ENCODE measurements at regions not wholly inside any gene's neighbourhood (a gene's known extent, or its start where the extent isn't known, plus 50 kb on each side); places are given as distances from the start of the nearest gene placed in this dataset.
A peak's percentile ranks its signal among the peaks of the same experiment; 100 is the strongest.
"Not testable (repeated sequence)": the region's sequence is repeated elsewhere in the genome, so short reads cannot be mapped to it uniquely, and the experiment has no call there.

- CTCF ChIA-PET, result no interaction called here
- POLR2A ChIA-PET, result no interaction called here
- no peaks in the 10 kb centered on the region for H3K9me3 Mint-ChIP-seq
- no peak overlapping the region for H3K27ac Mint-ChIP-seq
- no peaks in the 10 kb centered on the region for H3K36me3 Mint-ChIP-seq (ENCODE audit: low read depth)
- H3K27me3 Mint-ChIP-seq, result no peaks in the 10 kb centered on the region
- no peaks in the 10 kb centered on the region for H3K4me1 Mint-ChIP-seq
- DNase-seq, result no peak
- no peak overlapping the region for H3K4me3 Mint-ChIP-seq
Measured at GRCh38 chr3:39631136-39631535, 163.7 kb downstream of the MOBP start.

GRCh38 chr3:39637807-39638206 is 170.3 kb downstream of the MOBP start:
- no peak for DNase-seq
- Mint-ChIP-seq H3K4me1 (peaks cover 13% of the 10 kb centered on the region), H3K36me3 (ENCODE audit: low read depth) (no peaks in the 10 kb centered on the region), H3K27me3 (peaks cover 10% of the 10 kb centered on the region), H3K9me3 (no peaks in the 10 kb centered on the region), H3K27ac (no peak overlapping the region), H3K4me3 (no peak overlapping the region)
- ChIA-PET CTCF (no interaction called here), POLR2A (no interaction called here)

- peaks cover 13% of the 10 kb centered on the region for H3K4me1 Mint-ChIP-seq
- H3K36me3 Mint-ChIP-seq (ENCODE audit: low read depth), result no peaks in the 10 kb centered on the region
- no peak overlapping the region for H3K27ac Mint-ChIP-seq
- H3K9me3 Mint-ChIP-seq, result no peaks in the 10 kb centered on the region
- H3K4me3 Mint-ChIP-seq, result no peak overlapping the region
- peaks cover 10% of the 10 kb centered on the region for H3K27me3 Mint-ChIP-seq
- POLR2A ChIA-PET, result no interaction called here
- CTCF ChIA-PET, result interaction anchor here (0.9 to 1.3 kb wide), 3 partner anchors 19 to 191 kb away, joined by 3 read pairs; no protein-coding TSS in a partner anchor
- DNase-seq, result no peak
Measured at GRCh38 chr3:39638301-39638700, 170.8 kb downstream of the MOBP start.

GRCh38 chr3:39639344-39640236 is 169.8 kb upstream of the MYRIP start:
- Mint-ChIP-seq H3K4me3 (no peak overlapping the region), H3K27me3 (peaks cover 10% of the 10 kb centered on the region), H3K4me1 (peaks cover 13% of the 10 kb centered on the region), H3K9me3 (no peaks in the 10 kb centered on the region), H3K27ac (peak overlapping the region; percentile 16), H3K36me3 (ENCODE audit: low read depth) (no peaks in the 10 kb centered on the region)
- POLR2A ChIA-PET, result no interaction called here
- DNase-seq, result no peak
- CTCF ChIA-PET, result interaction anchor here (1.3 kb wide), 2 partner anchors 104 to 192 kb away, joined by 3 read pairs; no protein-coding TSS in a partner anchor

GRCh38 chr3:39641274-39641673 is 168.1 kb upstream of the MYRIP start:
- Mint-ChIP-seq H3K27ac (no peak overlapping the region), H3K36me3 (ENCODE audit: low read depth) (no peaks in the 10 kb centered on the region), H3K4me1 (peaks cover 13% of the 10 kb centered on the region), H3K4me3 (no peak overlapping the region), H3K27me3 (peaks cover 10% of the 10 kb centered on the region), H3K9me3 (no peaks in the 10 kb centered on the region)
- ChIA-PET POLR2A (no interaction called here), CTCF (no interaction called here)
- no peak for DNase-seq

- POLR2A ChIA-PET, result no interaction called here
- CTCF ChIA-PET, result no interaction called here
- peaks cover 10% of the 10 kb centered on the region for H3K27me3 Mint-ChIP-seq
- no peaks in the 10 kb centered on the region for H3K9me3 Mint-ChIP-seq
- H3K27ac Mint-ChIP-seq, result no peak overlapping the region
- DNase-seq, result no peak
- no peaks in the 10 kb centered on the region for H3K36me3 Mint-ChIP-seq (ENCODE audit: low read depth)
- peaks cover 10% of the 10 kb centered on the region for H3K4me1 Mint-ChIP-seq
- no peak overlapping the region for H3K4me3 Mint-ChIP-seq
Measured at GRCh38 chr3:39644176-39644575, 165.2 kb upstream of the MYRIP start.

- H3K27me3 Mint-ChIP-seq; H3K27ac Mint-ChIP-seq; POLR2A ChIA-PET; CTCF ChIA-PET; H3K4me3 Mint-ChIP-seq; H3K4me1 Mint-ChIP-seq; H3K9me3 Mint-ChIP-seq; DNase-seq; H3K36me3 Mint-ChIP-seq (ENCODE audit: low read depth): not testable (repeated sequence)
Measured at GRCh38 chr3:39651256-39651655, 158.2 kb upstream of the MYRIP start.

GRCh38 chr3:39651993-39652739 is 157.2 kb upstream of the MYRIP start:
- DNase-seq, result no peak
- Mint-ChIP-seq H3K4me3 (no peak overlapping the region), H3K4me1 (no peaks in the 10 kb centered on the region), H3K36me3 (ENCODE audit: low read depth) (no peaks in the 10 kb centered on the region), H3K27me3 (no peaks in the 10 kb centered on the region), H3K9me3 (no peaks in the 10 kb centered on the region), H3K27ac (no peak overlapping the region)
- ChIA-PET CTCF (no interaction called here), POLR2A (no interaction called here)

- H3K36me3 Mint-ChIP-seq (ENCODE audit: low read depth); H3K4me3 Mint-ChIP-seq; CTCF ChIA-PET; DNase-seq; H3K4me1 Mint-ChIP-seq; H3K27ac Mint-ChIP-seq; H3K9me3 Mint-ChIP-seq; POLR2A ChIA-PET; H3K27me3 Mint-ChIP-seq: not testable (repeated sequence)
Measured at GRCh38 chr3:39655718-39656117, 153.7 kb upstream of the MYRIP start.

- no peak overlapping the region for H3K4me3 Mint-ChIP-seq
- ChIA-PET POLR2A (no interaction called here), CTCF (no interaction called here)
- H3K27ac Mint-ChIP-seq, result no peak overlapping the region
- DNase-seq, result no peak
- peaks cover 7% of the 10 kb centered on the region for H3K27me3 Mint-ChIP-seq
- no peaks in the 10 kb centered on the region for H3K9me3 Mint-ChIP-seq
- no peaks in the 10 kb centered on the region for H3K36me3 Mint-ChIP-seq (ENCODE audit: low read depth)
- H3K4me1 Mint-ChIP-seq, result no peaks in the 10 kb centered on the region
Measured at GRCh38 chr3:39657075-39657474, 152.3 kb upstream of the MYRIP start.

- ChIA-PET POLR2A (no interaction called here), CTCF (no interaction called here)
- Mint-ChIP-seq H3K36me3 (ENCODE audit: low read depth) (no peaks in the 10 kb centered on the region), H3K4me1 (no peaks in the 10 kb centered on the region), H3K9me3 (no peaks in the 10 kb centered on the region), H3K27ac (no peak overlapping the region), H3K4me3 (no peak overlapping the region), H3K27me3 (peaks cover 7% of the 10 kb centered on the region)
- no peak for DNase-seq
Measured at GRCh38 chr3:39657775-39658174, 151.6 kb upstream of the MYRIP start.

GRCh38 chr3:39664931-39665330 is 144.5 kb upstream of the MYRIP start:
- Mint-ChIP-seq H3K27ac (no peak overlapping the region), H3K4me1 (no peaks in the 10 kb centered on the region), H3K36me3 (ENCODE audit: low read depth) (no peaks in the 10 kb centered on the region), H3K4me3 (no peak overlapping the region), H3K9me3 (no peaks in the 10 kb centered on the region), H3K27me3 (peaks cover 3% of the 10 kb centered on the region)
- POLR2A ChIA-PET, result no interaction called here
- no peak for DNase-seq
- CTCF ChIA-PET, result no interaction called here

GRCh38 chr3:39665441-39665840 is 144.0 kb upstream of the MYRIP start:
- peaks cover 2% of the 10 kb centered on the region for H3K27me3 Mint-ChIP-seq
- no peaks in the 10 kb centered on the region for H3K4me1 Mint-ChIP-seq
- no peak overlapping the region for H3K27ac Mint-ChIP-seq
- no peaks in the 10 kb centered on the region for H3K9me3 Mint-ChIP-seq
- no peak overlapping the region for H3K4me3 Mint-ChIP-seq
- no peaks in the 10 kb centered on the region for H3K36me3 Mint-ChIP-seq (ENCODE audit: low read depth)
- CTCF ChIA-PET, result no interaction called here
- POLR2A ChIA-PET, result no interaction called here
- DNase-seq, result no peak

- no peak for DNase-seq
- no peaks in the 10 kb centered on the region for H3K9me3 Mint-ChIP-seq
- POLR2A ChIA-PET, result no interaction called here
- CTCF ChIA-PET, result interaction anchor here (1.0 kb wide), 1 partner anchor 56 kb away, joined by 3 read pairs; no protein-coding TSS in a partner anchor
- H3K27ac Mint-ChIP-seq, result no peak overlapping the region
- no peaks in the 10 kb centered on the region for H3K4me1 Mint-ChIP-seq
- H3K36me3 Mint-ChIP-seq (ENCODE audit: low read depth), result no peaks in the 10 kb centered on the region
- H3K4me3 Mint-ChIP-seq, result no peak overlapping the region
- H3K27me3 Mint-ChIP-seq, result peaks cover 1% of the 10 kb centered on the region
Measured at GRCh38 chr3:39668420-39668819, 141.0 kb upstream of the MYRIP start.
